ENCODE measurements at regions not wholly inside any gene's neighbourhood (a gene's known extent, or its start where the extent isn't known, plus 50 kb on each side); places are given as distances from the start of the nearest gene placed in this dataset.

DNA sequence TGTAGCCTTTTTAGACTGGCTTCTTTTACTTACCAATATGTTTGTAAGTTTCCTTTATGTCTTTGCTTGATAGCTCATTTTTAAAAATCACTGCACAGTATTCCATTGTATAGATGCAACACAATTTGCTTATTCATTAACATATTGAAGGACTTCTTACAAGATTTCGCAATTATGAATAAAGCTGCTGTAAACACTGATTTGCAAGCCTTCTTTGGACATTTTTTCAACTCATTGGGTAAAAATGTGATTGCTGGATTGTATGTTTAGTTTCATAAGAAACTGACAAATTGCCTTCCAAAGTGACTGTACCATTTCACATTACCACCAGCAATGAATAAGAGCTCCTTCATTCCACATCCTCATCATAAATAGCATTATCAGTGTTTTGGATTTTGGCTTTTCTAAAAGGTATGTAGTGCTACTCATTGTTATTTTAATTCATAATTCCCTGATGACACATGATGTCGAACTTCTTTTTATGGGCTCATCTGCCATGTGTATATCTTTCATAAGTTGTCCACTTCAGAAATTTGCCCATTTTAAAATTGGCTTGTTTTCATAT, 80.7 kb downstream of the TFAP2B start:
- no CpG with 5 or more reads among the region's 2 CpGs for WGBS (ENCODE audit: insufficient coverage)
- Histone ChIP-seq H3K79me2 (ENCODE audit: control insufficient read depth, insufficient read depth, low read length) (no peaks in the 10 kb centered on the region), H3K9ac (ENCODE audit: low read length) (no peak overlapping the region), H4K20me1 (ENCODE audit: control insufficient read depth, insufficient read depth, low read length, poor library complexity, severe bottlenecking) (no peaks in the 10 kb centered on the region), H3K9me3 (ENCODE audit: control extremely low read depth in 1 of 3, control insufficient read depth in 2 of 3, insufficient read depth in 1 of 3, low read length in 2 of 3) (peaks cover 0 to 2% (median 0%) of the 10 kb centered on the region in 3 donors), H3K4me1 (ENCODE audit: control insufficient read depth in 2 of 2, insufficient read depth in 2 of 2, low read length in 2 of 2) (no peaks in the 10 kb centered on the region), H3K27me3 (replicated peaks in 1 of 4; ENCODE audit: control extremely low read depth in 1 of 4, control insufficient read depth in 3 of 4, insufficient read depth in 4 of 4, low read length in 3 of 4) (no peaks in the 10 kb centered on the region), H2AFZ (ENCODE audit: insufficient read depth, low read depth, low read length, poor library complexity, severe bottlenecking) (no peak overlapping the region), H3K27ac (ENCODE audit: low read length in 2 of 2) (no peak overlapping the region), H3K4me3 (ENCODE audit: control extremely low read depth in 1 of 5, extremely low read depth in 1 of 5, insufficient read depth in 1 of 5, low read depth in 2 of 5, low read length in 4 of 5) (no peak overlapping the region), H3K36me3 (replicated peaks in 1 of 2; ENCODE audit: control extremely low read depth in 1 of 2, control insufficient read depth in 1 of 2, extremely low read depth in 1 of 2, insufficient read depth in 2 of 2, low read length in 1 of 2) (no peaks in the 10 kb centered on the region), H3K4me2 (replicated peaks; ENCODE audit: low read depth, low read length, poor library complexity, severe bottlenecking) (no peak overlapping the region)
- TF ChIP-seq, protein P1, sequence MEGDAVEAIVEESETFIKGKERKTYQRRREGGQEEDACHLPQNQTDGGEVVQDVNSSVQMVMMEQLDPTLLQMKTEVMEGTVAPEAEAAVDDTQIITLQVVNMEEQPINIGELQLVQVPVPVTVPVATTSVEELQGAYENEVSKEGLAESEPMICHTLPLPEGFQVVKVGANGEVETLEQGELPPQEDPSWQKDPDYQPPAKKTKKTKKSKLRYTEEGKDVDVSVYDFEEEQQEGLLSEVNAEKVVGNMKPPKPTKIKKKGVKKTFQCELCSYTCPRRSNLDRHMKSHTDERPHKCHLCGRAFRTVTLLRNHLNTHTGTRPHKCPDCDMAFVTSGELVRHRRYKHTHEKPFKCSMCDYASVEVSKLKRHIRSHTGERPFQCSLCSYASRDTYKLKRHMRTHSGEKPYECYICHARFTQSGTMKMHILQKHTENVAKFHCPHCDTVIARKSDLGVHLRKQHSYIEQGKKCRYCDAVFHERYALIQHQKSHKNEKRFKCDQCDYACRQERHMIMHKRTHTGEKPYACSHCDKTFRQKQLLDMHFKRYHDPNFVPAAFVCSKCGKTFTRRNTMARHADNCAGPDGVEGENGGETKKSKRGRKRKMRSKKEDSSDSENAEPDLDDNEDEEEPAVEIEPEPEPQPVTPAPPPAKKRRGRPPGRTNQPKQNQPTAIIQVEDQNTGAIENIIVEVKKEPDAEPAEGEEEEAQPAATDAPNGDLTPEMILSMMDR (IDR thresholded peaks at IDR 0.05), result no peak
- TF ChIP-seq EZH2 (IDR thresholded peaks at IDR 0.05; ENCODE audit: borderline replicate concordance, insufficient read depth, low read depth, low read length, poor library complexity, severe bottlenecking), result no peak
- ChIA-PET CTCF (no interaction called here), POLR2A (no interaction called here)
- DNase-seq, result no peak
- H3K4me1 Mint-ChIP-seq, result no peaks in the 10 kb centered on the region
- H3K27me3 Mint-ChIP-seq, result no peaks in the 10 kb centered on the region
- peaks cover 7% of the 10 kb centered on the region for H3K9me3 Mint-ChIP-seq (ENCODE audit: insufficient read depth)
- intact Hi-C loops (cut with micrococcal nuclease), result no loop called here
- H3K4me3 Mint-ChIP-seq, result no peak overlapping the region
- H3K27ac Mint-ChIP-seq, result no peak overlapping the region
- ATAC-seq (ENCODE audit: low read depth), result no peak

DNA sequence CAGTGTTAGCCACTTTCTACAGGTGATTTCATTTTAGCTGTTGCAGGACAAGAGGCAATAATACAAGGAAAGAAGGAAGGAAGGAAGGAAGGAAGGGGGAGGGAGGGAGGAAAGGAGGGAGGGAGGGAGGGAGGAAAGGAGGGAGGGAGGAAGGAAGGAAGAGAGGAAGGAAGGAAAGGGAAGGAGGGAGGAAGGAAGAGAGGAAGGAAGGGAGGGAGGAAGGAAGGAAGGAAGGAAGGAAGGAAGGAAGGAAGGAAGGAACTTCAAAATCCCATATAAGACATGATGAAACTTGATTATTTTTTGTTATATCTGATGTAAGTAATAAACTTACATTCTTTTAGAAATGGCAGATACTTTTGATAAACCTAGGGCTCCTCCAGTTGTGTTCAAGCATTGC, 83.6 kb downstream of the TFAP2B start:
- intact Hi-C loops (cut with micrococcal nuclease), result no loop called here
- Histone ChIP-seq H3K27ac (ENCODE audit: low read length in 2 of 2) (no peak overlapping the region), H3K36me3 (replicated peaks in 1 of 2; ENCODE audit: control extremely low read depth in 1 of 2, control insufficient read depth in 1 of 2, extremely low read depth in 1 of 2, insufficient read depth in 2 of 2, low read length in 1 of 2) (no peaks in the 10 kb centered on the region), H4K20me1 (ENCODE audit: control insufficient read depth, insufficient read depth, low read length, poor library complexity, severe bottlenecking) (no peaks in the 10 kb centered on the region), H3K4me1 (ENCODE audit: control insufficient read depth in 2 of 2, insufficient read depth in 2 of 2, low read length in 2 of 2) (no peaks in the 10 kb centered on the region), H3K9me3 (ENCODE audit: control extremely low read depth in 1 of 3, control insufficient read depth in 2 of 3, insufficient read depth in 1 of 3, low read length in 2 of 3) (no peaks in the 10 kb centered on the region), H2AFZ (ENCODE audit: insufficient read depth, low read depth, low read length, poor library complexity, severe bottlenecking) (no peak overlapping the region), H3K9ac (ENCODE audit: low read length) (no peak overlapping the region), H3K27me3 (replicated peaks in 1 of 4; ENCODE audit: control extremely low read depth in 1 of 4, control insufficient read depth in 3 of 4, insufficient read depth in 4 of 4, low read length in 3 of 4) (no peaks in the 10 kb centered on the region), H3K4me2 (replicated peaks; ENCODE audit: low read depth, low read length, poor library complexity, severe bottlenecking) (no peak overlapping the region), H3K4me3 (ENCODE audit: control extremely low read depth in 1 of 5, extremely low read depth in 1 of 5, insufficient read depth in 1 of 5, low read depth in 2 of 5, low read length in 4 of 5) (no peak overlapping the region), H3K79me2 (ENCODE audit: control insufficient read depth, insufficient read depth, low read length) (no peaks in the 10 kb centered on the region)
- CTCF ChIA-PET, result no interaction called here
- DNase-seq (no peak), ATAC-seq (ENCODE audit: low read depth) (no peak)
- Mint-ChIP-seq H3K9me3 (ENCODE audit: insufficient read depth) (peaks cover 4% of the 10 kb centered on the region), H3K27ac (no peak overlapping the region), H3K27me3 (no peaks in the 10 kb centered on the region), H3K4me1 (no peaks in the 10 kb centered on the region), H3K4me3 (no peak overlapping the region)
- POLR2A ChIA-PET, result no interaction called here
- TF ChIP-seq, protein P1 (IDR thresholded peaks at IDR 0.05), result no peak
- no peak for TF ChIP-seq EZH2 (IDR thresholded peaks at IDR 0.05; ENCODE audit: borderline replicate concordance, insufficient read depth, low read depth, low read length, poor library complexity, severe bottlenecking)

Data from B cell (primary cell).